ENCODE measurements at regions not wholly inside any gene's neighbourhood (a gene's known extent, or its start where the extent isn't known, plus 50 kb on each side); places are given as distances from the start of the nearest gene placed in this dataset.

GRCh38 chr5:105978011-105978410, 1692.7 kb downstream of the EFNA5 start:
- H3K27ac ChIP-seq, result no peak overlapping the region
- no peak overlapping the region for H3K4me3 ChIP-seq
- no peaks in the 10 kb centered on the region for H3K27me3 ChIP-seq
- no peaks in the 10 kb centered on the region for H3K9me3 ChIP-seq (ENCODE audit: low read depth)
- DNase-seq (ENCODE audit: low read depth in 1 of 2, low spot score in 1 of 2), result no peak
- no peaks in the 10 kb centered on the region for H3K36me3 ChIP-seq
- no peak for TF ChIP-seq CTCF (IDR thresholded peaks at IDR 0.05; ENCODE audit: low read depth, low read length)
- no peaks in the 10 kb centered on the region for H3K4me1 ChIP-seq (ENCODE audit: low read depth)

GRCh38 chr5:105977163-105977562, 1693.6 kb downstream of the EFNA5 start:
- H3K9me3 ChIP-seq (ENCODE audit: low read depth), result no peaks in the 10 kb centered on the region
- no peak overlapping the region for H3K27ac ChIP-seq
- no peak for DNase-seq (ENCODE audit: low read depth in 1 of 2, low spot score in 1 of 2)
- no peak overlapping the region for H3K4me3 ChIP-seq
- no peak for TF ChIP-seq CTCF (IDR thresholded peaks at IDR 0.05; ENCODE audit: low read depth, low read length)
- no peaks in the 10 kb centered on the region for H3K36me3 ChIP-seq
- no peaks in the 10 kb centered on the region for H3K27me3 ChIP-seq
- H3K4me1 ChIP-seq (ENCODE audit: low read depth), result no peaks in the 10 kb centered on the region

- Histone ChIP-seq H3K36me3 (no peaks in the 10 kb centered on the region), H3K27ac (no peak overlapping the region), H3K27me3 (no peaks in the 10 kb centered on the region), H3K4me3 (no peak overlapping the region), H3K9me3 (ENCODE audit: low read depth) (no peaks in the 10 kb centered on the region), H3K4me1 (ENCODE audit: low read depth) (no peaks in the 10 kb centered on the region)
- no peak for TF ChIP-seq CTCF (IDR thresholded peaks at IDR 0.05; ENCODE audit: low read depth, low read length)
- DNase-seq (ENCODE audit: low read depth in 1 of 2, low spot score in 1 of 2), result no peak
Observed at GRCh38 chr5:105970919-105971318, 1699.8 kb downstream of the EFNA5 start.

GRCh38 chr5:105968981-105969380, 1701.8 kb downstream of the EFNA5 start:
- no peaks in the 10 kb centered on the region for H3K36me3 ChIP-seq
- H3K4me3 ChIP-seq, result no peak overlapping the region
- H3K27ac ChIP-seq, result no peak overlapping the region
- DNase-seq (ENCODE audit: low read depth in 1 of 2, low spot score in 1 of 2), result peak in 1 of 2 donors; percentile 7
- no peak for TF ChIP-seq CTCF (IDR thresholded peaks at IDR 0.05; ENCODE audit: low read depth, low read length)
- no peaks in the 10 kb centered on the region for H3K4me1 ChIP-seq (ENCODE audit: low read depth)
- H3K27me3 ChIP-seq, result no peaks in the 10 kb centered on the region
- H3K9me3 ChIP-seq (ENCODE audit: low read depth), result no peaks in the 10 kb centered on the region

- Histone ChIP-seq H3K9me3 (ENCODE audit: low read depth) (no peaks in the 10 kb centered on the region), H3K4me1 (ENCODE audit: low read depth) (no peaks in the 10 kb centered on the region), H3K4me3 (no peak overlapping the region), H3K27ac (no peak overlapping the region), H3K36me3 (no peaks in the 10 kb centered on the region), H3K27me3 (no peaks in the 10 kb centered on the region)
- no peak for TF ChIP-seq CTCF (IDR thresholded peaks at IDR 0.05; ENCODE audit: low read depth, low read length)
- DNase-seq (ENCODE audit: low read depth in 1 of 2, low spot score in 1 of 2), result no peak
Observed at GRCh38 chr5:105963696-105964255, 1707.0 kb downstream of the EFNA5 start.

GRCh38 chr5:105961572-105961971, 1709.2 kb downstream of the EFNA5 start:
- no peak for DNase-seq (ENCODE audit: low read depth in 1 of 2, low spot score in 1 of 2)
- no peak overlapping the region for H3K27ac ChIP-seq
- TF ChIP-seq CTCF (IDR thresholded peaks at IDR 0.05; ENCODE audit: low read depth, low read length), result no peak
- no peaks in the 10 kb centered on the region for H3K27me3 ChIP-seq
- no peaks in the 10 kb centered on the region for H3K4me1 ChIP-seq (ENCODE audit: low read depth)
- no peaks in the 10 kb centered on the region for H3K36me3 ChIP-seq
- H3K4me3 ChIP-seq, result no peak overlapping the region
- no peaks in the 10 kb centered on the region for H3K9me3 ChIP-seq (ENCODE audit: low read depth)
